GM19328 (cell line): ENCODE measurements at regions not wholly inside any gene's neighbourhood (a gene's known extent, or its start where the extent isn't known, plus 50 kb on each side); places are given as distances from the start of the nearest gene placed in this dataset.

Source experiments
- ATAC-seq: cut with Tn5 transposase; IDR thresholded peaks from one replicate; pipeline ENCODE4 v1.9.1; 2021; ENCODE audit warnings: mild to moderate bottlenecking, moderate library complexity; ENCODE audit not compliant: unreplicated experiment

DNA sequence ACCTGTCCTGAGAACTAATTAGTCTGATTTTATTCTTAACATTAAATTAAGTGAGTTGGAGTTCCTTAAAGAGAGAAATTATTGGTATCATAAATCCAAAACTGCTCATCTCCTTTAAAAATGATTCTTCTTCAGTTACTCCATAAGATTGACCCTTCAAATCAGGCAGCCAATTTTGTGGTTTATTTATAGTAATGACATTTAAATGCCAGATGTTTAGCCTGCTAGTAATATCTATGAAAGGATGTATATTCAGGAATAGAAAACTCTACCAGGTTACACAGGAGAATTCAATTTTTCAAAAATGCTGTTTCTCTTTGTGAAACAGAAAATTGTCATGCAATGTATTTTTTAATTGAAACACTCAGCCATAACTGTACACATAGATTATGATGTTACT, 457.8 kb upstream of the ROBO2 start:
- ATAC-seq = no peak

DNA sequence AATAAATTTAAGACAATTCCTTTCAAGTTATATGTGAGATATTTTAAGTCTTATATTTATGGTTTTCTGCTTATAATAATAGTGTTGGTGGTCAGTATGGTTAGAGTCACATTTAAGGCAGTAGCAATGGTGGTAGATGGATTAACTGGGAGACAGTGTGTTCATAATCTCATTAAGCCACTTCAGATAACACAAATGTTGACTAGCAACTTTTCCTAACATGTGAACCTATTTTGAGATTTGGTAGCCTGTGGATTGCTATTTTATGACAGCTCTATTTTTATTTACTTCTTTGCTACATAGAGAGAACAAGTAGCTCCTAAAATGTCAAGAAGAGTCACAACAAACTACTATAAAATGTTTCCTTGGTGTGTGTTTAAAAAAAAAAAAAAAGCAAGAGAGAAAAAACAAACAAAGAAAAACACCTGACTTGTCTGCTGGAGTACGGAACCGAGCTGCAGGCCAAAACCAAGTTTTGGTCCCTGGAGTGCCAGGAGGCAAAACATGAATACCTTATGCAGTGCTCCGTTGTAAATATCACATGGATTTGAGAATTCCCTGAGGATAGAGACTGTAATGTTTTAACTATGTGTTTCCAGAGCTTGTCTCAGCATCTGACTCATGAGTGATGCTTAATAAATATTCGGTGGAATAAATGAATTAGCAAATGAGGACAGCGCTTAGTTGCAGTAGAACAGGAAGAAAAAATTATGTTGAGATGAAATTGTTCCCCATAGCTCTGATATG, 457.1 kb upstream of the ROBO2 start:
- ATAC-seq = no peak

DNA sequence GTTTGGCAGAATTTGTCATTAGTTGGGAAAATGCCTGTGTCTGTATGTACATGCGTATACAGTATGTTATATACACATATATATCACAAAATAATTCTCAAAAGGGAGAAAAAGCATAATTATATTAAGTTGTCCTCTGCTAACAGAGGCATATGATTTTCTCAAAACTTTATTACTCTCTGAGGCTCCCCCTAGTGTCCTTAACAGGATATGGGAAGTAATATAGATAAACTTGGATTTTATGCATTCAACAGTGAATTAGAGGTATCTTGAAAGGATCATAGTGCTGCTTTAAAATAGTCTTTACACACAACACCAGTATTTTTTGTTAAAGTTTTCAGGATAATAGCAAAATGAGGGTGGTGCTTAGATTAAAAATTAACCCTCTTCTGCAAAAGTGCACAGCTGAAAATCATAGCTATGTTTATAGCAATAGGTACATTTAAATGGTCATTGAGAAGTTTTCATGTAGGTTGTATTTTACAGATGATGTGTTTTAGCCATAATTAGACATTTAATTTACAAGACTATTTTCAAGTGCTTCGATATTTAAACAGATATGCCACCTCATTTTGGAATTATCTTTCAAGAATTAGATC, 454.0 kb upstream of the ROBO2 start:
- ATAC-seq = no peak

DNA sequence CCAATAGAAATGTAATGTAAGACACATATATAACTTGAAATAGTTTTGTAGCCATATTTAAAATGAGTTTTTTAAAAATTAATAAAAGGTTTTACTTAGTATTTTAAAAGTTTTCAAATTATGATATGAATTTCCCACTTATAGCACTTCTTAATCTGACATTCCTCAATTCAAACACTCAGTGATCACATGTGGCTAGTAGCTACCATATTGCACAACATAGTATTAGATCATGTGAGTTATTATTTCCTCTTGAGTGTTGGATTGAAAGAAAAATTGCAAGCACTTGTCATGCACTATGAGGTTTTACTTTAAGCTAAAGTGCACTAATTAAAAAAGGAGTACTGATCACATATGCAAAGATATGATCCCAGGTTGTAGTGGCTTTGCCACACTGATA, 453.4 kb upstream of the ROBO2 start:
- ATAC-seq = no peak

DNA sequence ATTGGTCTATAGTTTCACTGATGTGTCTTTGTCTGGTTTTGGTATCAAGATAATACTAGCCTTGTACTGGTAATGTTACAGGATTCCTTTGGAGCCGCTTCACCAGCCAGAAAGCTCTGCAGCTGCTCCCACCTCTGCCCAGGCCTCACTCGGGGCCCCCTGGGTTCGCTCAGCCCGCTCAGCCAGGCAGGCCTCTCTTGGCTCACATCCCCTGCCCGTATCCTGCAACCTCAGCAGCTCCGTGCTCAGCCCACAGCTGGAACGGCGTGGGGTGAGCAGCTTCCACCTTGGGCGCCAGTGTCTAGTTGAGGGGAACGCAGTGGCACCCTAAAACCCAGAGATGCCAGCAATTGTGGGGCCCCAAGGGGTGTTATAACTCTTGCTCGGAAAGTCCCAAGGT, 429.7 kb upstream of the ROBO2 start:
- ATAC-seq = no peak

DNA sequence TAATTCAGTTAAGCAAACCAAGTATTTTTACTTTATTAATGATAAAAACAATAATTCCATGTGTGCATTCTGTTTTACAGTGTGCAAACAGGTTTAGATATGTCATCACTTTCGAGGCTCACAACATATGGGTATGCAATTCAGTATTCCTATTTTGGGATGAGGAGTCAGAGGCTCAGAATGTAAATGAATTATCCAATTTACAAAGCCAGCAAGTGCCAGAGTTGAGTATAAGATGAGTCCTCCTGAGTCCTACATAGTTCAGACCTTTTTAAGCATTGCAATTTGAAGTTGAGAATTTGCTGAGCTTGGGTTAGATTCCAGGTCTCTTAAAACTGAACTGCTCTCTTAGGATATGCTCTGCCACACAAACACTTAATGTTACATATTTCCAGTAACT, 424.2 kb upstream of the ROBO2 start:
- no peak for ATAC-seq

DNA sequence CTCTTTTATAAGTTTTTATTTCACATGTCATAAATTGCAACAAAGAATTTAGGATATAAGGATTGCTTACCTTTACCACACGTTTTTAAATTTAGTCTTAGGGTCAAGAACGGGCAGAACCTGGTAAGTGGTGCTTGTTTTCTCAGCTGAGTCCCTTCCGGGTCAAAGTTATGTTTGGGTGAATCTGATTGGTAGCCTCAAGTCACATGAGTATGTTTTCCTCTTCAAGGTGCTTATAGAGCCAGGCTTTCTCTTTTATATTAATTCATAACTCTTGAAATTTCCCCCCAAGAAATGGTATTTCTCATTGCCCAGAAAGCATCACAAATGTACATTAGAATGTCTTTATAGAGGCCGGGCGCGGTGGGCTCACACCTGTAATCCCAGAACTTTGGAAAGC, 415.7 kb upstream of the ROBO2 start:
- ATAC-seq = no peak

DNA sequence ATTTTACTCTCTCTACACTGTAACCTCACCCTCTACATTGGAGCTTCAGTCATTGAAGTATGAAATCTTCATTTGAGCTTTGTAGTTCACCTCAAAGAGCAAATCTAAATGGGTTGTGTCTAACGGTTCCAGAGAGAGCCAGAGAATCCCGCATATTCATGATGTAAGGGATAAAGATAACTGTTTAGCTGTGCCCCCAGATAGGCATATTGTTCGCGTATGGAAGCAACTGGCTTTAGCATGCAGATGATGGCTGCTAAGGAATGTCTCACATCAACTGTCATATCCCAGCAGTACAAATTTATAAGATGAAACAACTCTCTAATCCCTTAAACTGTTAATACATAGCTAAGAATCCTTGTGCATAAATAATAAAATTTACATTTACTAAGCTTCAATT, 412.7 kb upstream of the ROBO2 start:
- no peak for ATAC-seq

DNA sequence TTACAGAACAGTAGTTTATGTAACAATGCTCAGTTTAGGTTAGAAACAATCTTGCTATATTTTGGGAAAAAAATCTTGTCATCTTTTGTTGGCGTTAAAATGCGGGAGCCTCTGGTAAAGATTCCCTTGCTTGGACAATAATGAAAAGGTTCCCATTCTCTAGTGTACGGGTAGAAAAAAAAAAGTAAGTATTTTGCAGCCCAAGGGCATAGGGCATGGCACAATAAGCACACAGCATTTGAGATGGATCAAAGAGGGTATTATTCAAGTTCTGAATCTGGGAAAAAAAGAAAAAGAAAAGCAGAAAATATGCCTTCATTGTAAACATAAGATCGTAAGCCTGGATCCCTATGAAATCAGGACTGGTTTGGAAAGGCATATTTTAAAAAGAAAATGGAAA, 408.6 kb upstream of the ROBO2 start:
- no peak for ATAC-seq

DNA sequence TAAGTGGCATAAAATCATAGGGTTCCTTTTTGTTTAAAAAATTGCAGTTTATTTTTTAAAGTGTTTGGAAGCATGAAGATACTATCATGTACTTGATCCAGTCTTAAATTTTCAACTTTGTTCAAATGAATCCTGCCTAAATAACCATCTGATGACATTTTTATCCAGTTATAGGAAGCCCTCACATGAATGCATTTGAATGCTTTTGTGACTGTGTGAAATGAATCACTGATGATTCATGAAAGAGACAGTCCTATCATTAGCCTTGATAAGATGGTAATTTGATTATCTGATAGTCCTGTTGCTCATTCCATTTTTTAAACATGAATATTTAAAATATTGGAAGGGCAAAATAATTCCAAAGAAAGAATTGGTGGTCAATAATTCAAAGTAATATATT, 401.9 kb upstream of the ROBO2 start:
- ATAC-seq = no peak

DNA sequence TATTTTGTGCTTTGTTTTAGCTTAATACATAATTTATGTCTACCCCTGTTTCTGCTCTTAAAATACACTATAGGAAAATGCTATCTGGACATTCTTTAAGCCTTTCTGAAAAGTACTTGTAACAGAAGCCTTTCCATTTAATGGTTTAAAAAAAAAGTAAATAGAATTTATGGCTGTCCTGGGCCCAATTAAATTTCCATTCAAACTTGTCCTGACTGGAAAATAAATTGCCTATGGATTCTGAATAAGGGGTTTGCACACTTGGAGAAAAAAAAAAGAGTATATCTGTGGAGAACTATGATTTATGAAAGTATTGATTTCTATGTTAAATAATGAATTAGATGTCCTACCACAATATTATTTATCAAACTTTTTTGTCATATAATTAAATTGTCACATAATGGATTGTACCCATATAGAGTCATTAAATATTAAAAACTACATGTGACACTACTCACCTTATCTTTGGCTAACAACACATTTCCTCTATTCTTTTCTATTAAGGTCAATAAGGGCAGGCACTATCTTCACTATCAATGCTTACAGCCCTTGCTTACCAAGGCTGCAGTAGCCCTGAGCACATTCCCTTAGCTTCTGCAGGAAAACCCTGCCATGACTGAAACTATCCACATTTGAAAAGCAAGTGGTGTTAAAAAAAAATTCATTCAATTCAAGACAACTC, 396.1 kb upstream of the ROBO2 start:
- no peak for ATAC-seq

DNA sequence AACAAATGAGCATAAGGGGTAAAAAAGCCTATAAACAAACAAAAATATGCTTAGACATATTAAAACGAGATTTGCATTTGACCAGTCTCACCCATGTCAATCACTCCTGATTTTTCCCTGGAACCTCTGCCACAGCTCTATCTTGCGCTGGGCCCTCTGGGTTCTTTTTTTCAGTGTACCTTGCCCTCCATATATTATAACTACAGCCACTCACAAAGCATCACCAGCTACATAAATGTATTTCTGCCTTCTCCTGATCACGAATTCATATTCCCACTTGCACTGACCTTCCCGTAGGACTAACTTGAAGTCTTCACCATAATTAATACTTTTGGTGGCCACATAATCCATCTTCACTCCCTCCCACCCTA, 395.6 kb upstream of the ROBO2 start:
- no peak for ATAC-seq

DNA sequence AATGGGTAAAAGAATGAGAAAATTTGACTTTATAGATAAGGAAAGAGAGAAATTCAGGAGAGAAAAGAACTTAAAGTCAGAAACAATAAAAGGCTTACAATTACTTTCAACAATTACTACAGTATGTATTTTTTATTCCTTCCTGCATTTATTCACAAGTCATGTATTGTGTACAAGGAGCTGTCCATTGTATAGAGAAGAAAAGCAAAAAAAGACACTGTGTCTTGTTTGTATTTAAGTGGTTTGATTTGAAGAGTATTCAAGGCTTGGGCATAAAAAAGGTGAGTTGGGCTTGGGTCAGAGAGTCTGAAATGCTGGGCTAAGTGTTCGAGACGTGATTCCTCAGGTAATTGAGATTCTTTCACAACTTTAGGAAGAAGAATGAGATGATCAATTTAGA, 394.2 kb upstream of the ROBO2 start:
- no peak for ATAC-seq

DNA sequence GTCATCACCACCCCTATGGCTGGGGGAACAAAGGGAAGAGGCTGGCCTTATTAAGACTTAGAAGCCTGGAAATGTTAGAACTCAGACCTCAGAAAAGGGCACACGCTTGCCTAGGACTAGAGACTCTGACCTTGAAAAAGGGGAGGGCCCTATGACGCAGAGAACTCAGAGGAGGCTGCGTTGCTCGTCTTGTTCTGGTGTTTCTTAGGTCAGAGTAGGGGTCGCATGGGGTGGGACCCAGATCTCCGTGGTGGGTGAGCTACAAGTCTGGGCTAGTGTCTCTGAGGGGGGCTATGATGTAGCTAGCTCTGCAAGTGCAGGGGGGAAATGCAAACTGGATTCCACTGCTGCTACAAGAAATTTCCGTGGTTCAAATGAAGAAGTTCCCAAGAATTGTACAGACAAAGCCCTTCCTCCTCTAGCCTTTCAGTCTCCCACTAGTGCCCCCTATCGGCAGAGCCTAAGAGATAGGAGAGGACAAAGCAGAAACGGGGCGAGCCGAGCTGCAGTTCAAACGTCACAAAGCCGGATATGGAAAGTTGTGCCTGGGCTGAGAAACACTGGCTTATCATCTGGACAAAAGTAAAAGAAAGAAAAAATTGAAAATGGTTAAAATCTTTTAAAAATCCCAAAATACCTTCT, 392.9 kb upstream of the ROBO2 start:
- no peak for ATAC-seq

DNA sequence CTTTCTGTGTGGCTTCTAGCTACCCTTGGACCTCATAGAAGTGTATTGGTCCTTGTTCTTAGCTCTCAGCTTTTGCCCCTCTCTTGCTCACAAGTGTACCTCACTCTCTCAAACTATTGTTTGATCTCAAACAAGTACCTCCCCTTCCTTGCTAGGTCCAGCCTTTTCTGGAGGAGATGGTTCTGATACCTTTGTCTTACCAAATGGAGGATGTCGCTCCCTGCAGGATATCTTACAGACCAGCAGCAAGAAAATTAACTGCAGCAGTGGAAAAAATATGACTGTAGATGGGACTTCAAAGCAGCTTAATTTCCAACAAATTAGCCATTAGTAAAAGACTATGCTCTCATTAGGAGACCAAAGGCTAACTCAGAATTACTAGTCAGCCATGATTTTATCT, 388.1 kb upstream of the ROBO2 start:
- no peak for ATAC-seq

DNA sequence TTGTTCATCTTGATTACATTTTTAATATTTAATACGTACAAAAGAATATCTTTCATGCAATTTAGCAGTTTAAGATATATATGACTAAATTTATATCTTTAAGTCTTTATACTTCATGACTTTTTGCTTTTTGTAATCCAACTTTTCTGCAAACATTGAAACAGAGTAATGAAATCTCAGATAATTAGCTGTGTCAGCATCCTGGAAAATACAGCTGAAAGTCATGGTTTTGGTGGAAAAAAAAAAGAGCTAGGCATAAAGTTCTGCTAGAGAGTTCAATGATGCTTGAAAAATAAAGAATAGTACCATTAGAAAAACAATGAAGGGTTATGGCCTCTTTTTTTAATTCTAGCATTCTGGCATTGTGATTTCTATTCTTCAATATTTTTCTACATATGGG, 387.4 kb upstream of the ROBO2 start:
- ATAC-seq = no peak

DNA sequence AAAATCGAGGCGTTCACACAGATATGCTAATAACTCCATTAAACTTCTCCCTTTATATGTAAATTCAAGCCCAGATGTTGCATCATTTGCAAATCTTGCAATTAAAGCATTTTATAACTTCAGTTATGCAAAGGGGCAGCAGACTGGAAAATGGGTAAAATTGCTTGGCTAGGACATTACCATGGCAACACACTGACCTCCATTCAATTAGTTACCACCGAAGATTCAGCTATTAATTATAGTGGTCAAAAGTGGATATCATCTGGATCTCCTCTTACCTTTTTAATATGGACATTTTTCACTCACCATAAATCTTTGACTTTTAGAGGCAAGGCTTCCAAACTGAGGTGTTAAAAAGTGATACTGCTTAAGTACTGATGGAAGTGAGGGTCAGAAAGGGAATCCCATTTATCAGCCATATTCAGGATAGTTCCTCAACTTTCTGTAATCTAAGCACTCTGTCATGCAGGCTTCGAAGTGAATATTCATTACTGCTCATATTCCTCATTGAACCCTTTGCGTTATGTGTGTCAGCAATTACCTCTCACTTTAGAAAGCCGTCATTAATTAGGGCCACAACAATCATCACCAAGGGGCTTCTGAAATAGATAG, 386.2 kb upstream of the ROBO2 start:
- ATAC-seq = no peak

DNA sequence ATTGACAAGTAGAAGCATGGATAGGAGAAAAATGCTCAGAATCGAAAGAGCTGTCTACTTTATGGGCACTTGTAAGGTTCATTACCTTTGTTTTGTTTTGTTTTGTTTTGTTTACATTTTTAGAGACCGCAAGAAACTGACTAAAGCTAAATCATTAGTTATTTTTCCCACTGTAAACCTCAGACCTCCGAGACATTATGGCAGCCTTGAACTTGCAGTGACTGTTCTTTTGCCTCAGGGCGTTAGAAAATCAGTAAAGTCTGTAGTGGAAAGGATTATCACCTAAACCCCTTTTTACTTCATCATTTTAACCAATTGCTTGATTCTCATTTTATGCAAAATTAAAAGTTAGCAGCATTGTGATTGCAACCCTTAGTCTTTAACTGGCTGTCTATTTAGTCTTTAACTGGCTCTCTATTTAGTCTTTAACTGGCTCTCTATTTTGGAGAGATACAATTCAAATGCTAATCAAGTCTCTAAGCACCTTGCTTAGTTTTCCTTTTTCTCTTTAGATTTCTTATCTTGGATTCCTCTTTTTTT, 383.3 kb upstream of the ROBO2 start:
- no peak for ATAC-seq

DNA sequence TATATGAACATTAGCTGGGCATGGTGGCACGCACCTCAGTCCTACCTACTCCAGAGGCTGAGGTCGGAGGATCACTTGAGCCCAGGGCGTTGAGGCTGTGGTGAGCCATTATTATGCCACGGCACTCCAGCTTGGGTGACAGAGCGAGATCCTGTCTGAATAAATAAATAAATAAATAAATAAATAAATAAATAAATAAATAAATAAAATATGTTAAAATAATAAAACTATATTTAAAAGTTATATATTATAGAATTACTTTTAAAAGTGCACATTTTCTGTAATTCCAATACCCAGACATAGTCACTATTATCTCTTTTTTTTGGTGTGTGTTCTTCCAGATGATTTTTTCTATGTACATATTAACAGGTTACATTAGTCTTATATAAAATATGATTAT, 382.0 kb upstream of the ROBO2 start:
- ATAC-seq = no peak

DNA sequence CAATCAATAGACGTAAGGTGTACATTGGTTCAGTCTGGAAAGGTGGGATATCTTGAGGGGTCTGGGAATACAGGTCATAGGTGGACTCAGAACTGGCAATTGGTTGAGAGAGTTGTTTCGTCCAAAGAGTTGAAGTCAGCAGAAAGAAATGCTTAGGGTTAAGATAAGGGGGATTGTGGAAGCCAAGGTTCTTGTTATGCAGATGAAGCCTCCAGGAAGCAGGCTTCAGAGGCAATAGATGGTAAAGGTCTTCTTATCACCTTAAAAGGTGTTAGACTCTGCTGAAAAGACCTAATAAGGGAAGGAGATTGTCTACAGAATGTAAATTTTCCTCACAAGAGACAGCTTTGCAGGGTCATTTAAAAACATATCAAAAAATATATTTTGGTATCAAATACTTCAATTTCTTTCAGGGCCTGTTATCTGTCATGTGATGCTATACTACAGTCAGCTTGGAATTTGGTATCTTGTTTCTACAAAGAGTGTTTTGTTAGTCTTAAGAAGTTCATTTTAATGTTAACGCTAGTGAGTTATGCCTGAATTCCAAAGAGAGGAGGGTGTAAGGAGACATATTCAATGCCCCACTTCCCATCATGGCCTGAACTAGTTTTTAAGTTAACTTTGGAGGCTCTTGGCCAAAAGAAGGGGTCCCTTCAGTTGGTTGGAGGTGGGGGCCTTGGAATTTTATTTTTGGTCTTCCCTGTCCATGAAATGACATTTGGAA, 378.2 kb upstream of the ROBO2 start:
- ATAC-seq = no peak

DNA sequence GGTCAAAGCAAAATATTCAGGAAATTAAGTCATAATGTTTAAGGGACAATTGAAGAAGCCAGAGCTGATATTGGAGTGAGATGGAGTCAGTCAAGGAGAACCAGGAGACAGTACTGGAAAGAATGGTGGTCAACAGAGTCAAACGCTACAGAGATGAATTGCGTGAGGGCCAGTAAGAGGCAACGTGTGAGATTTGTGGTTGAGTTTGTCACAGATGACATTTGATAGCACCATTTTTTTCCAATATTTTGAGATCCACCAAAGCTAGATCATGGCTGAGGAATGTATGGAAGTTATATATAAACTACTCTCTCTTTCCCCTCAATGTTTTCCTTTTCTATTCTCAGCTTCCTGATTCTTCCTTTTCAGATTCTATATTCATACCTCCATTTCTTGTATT, 375.1 kb upstream of the ROBO2 start:
- ATAC-seq = no peak
